HEK293 (cell line): ENCODE measurements at regions not wholly inside any gene's neighbourhood (a gene's known extent, or its start where the extent isn't known, plus 50 kb on each side); places are given as distances from the start of the nearest gene placed in this dataset.

ENCODE experiments used
- CTCF ChIA-PET: fragments of 350-600 bp; formaldehyde crosslinking; extraction: SDS; loops from one replicate; lab custom pipeline; 2021; ENCODE audit warnings: antibody characterized with exemption; lab: Yijun Ruan, JAX
- POLR2A ChIA-PET: fragments of 300-600 bp; formaldehyde crosslinking; extraction: SDS; loops from one replicate; lab custom pipeline; 2020; ENCODE audit warnings: antibody characterized with exemption, inconsistent platforms; lab: Yijun Ruan, JAX
- H3K27ac ChIP-seq: fragments of 200-500 bp; sonication (Bioruptor generic); 2 replicates; pipeline ENCODE4 v1.5.1; 2014; ENCODE audit warnings: low read depth, low read length, control low read depth, inconsistent platforms; ENCODE audit errors: extremely low read depth
- H3K36me3 ChIP-seq, 2 experiments: fragments of 200-500 bp in 1 of 2; sonication (Bioruptor generic) in 1 of 2; 1 replicate in 1 of 2; 2 replicates in 1 of 2; pipeline ENCODE4 v1.5.1; 2014 to 2017; ENCODE audit warnings: inconsistent platforms in 2 of 2, low read length in 2 of 2; ENCODE audit not compliant: control insufficient read depth in 2 of 2, insufficient read depth in 1 of 2
- H3K4me1 ChIP-seq: fragments of 200-500 bp; sonication (Bioruptor generic); 2 replicates; pipeline ENCODE4 v1.5.1; 2014; ENCODE audit warnings: mild to moderate bottlenecking, low read length, inconsistent platforms; ENCODE audit not compliant: control insufficient read depth, insufficient read depth
- H3K4me3 ChIP-seq: 2 replicates; pipeline ENCODE4 v1.5.1; 2011; ENCODE audit warnings: low read depth, mild to moderate bottlenecking, control low read depth, low read length, moderate library complexity
- H3K9me3 ChIP-seq: fragments of 200-500 bp; sonication (Bioruptor generic); 2 replicates; pipeline ENCODE4 v1.5.1; 2014; ENCODE audit warnings: low read depth, low read length, inconsistent platforms; ENCODE audit not compliant: control insufficient read depth, insufficient read depth
- MZF1 ChIP-seq: fragments of 450-650 bp; formaldehyde crosslinking; IDR thresholded peaks from 2 replicates; pipeline ENCODE4 v1.5.1; 2017; ENCODE audit warnings: missing biosample characterization, missing genetic modification characterization, borderline replicate concordance
- PRDM10 ChIP-seq: fragments of 450-650 bp; formaldehyde crosslinking; IDR thresholded peaks from 2 replicates; pipeline ENCODE4 v1.5.1; 2016; ENCODE audit warnings: missing biosample characterization, missing genetic modification characterization
- SETDB1 ChIP-seq: IDR thresholded peaks from one replicate; pipeline ENCODE4 v1.6.1; 2017; ENCODE audit warnings: mild to moderate bottlenecking, low read length, moderate library complexity, mixed read lengths; ENCODE audit not compliant: insufficient read length
- ZBTB10 ChIP-seq: fragments of 450-650 bp; formaldehyde crosslinking; IDR thresholded peaks from 2 replicates; pipeline ENCODE4 v1.5.1; 2016; ENCODE audit warnings: missing biosample characterization, missing genetic modification characterization
- ZBTB26 ChIP-seq: fragments of 450-650 bp; formaldehyde crosslinking; optimal IDR thresholded peaks from 2 replicates; pipeline ENCODE3; 2016; ENCODE audit warnings: missing biosample characterization, mild to moderate bottlenecking, missing genetic modification characterization
- ZNF350 ChIP-seq: fragments of 450-650 bp; formaldehyde crosslinking; IDR thresholded peaks from 2 replicates; pipeline ENCODE4 v1.5.0; 2017; ENCODE audit warnings: missing biosample characterization, mild to moderate bottlenecking, missing genetic modification characterization
- ZNF362 ChIP-seq: fragments of 450-650 bp; formaldehyde crosslinking; IDR thresholded peaks from 2 replicates; pipeline ENCODE4 v1.5.1; 2016; ENCODE audit warnings: missing biosample characterization, missing genetic modification characterization
- ZNF510 ChIP-seq: fragments of 450-650 bp; formaldehyde crosslinking; IDR thresholded peaks from 2 replicates; pipeline ENCODE4 v1.5.1; 2018; ENCODE audit warnings: mild to moderate bottlenecking, missing genetic modification characterization, missing biosample characterization; ENCODE audit not compliant: insufficient replicate concordance
- ZNF518A ChIP-seq: fragments of 450-650 bp; formaldehyde crosslinking; conservative IDR thresholded peaks from 2 replicates; pipeline ENCODE4 v1.5.1; 2016; ENCODE audit warnings: low read depth, missing biosample characterization, missing genetic modification characterization
- ZNF558 ChIP-seq: fragments of 450-650 bp; formaldehyde crosslinking; IDR thresholded peaks from 2 replicates; pipeline ENCODE4 v1.5.1; 2016; ENCODE audit warnings: missing biosample characterization, missing genetic modification characterization
- ZNF660 ChIP-seq: fragments of 450-650 bp; IDR thresholded peaks from 2 replicates; pipeline ENCODE4 v1.5.1; 2018; ENCODE audit warnings: missing biosample characterization, mild to moderate bottlenecking, missing genetic modification characterization
- ZNF830 ChIP-seq: fragments of 450-650 bp; IDR thresholded peaks from 2 replicates; pipeline ENCODE4 v1.5.0; 2018; ENCODE audit warnings: missing biosample characterization, missing genetic modification characterization, low read depth, mild to moderate bottlenecking, moderate library complexity

GRCh38 chr9:22211588-22212360, 202.7 kb upstream of the CDKN2B start:
- POLR2A ChIA-PET: interaction anchor here (1.0 to 1.5 kb wide), 2 partner anchors 32 to 410 kb away, joined by 3 to 4 read pairs; no protein-coding TSS in a partner anchor
- H3K9me3 ChIP-seq: no peaks in the 10 kb centered on the region
- no peak overlapping the region for H3K4me3 ChIP-seq
- H3K27ac ChIP-seq: 0 out of 2 replicates have a peak overlapping the region, but pooled peaks have one; percentile 30
- TF ChIP-seq PRDM10 (tag by site-specific recombination): peak; percentile 58
- TF ChIP-seq SETDB1: no peak
- TF ChIP-seq ZNF510 (tag by site-specific recombination): no peak
- 0 out of 2 replicates have a peak, but pooled peaks have one; percentile 34 for TF ChIP-seq ZNF660 (tag by site-specific recombination)
- no peak for TF ChIP-seq MZF1
- peak; percentile 35; the same call in 1 of the 2 replicates for TF ChIP-seq ZNF518A
- no peak for TF ChIP-seq ZNF558
- TF ChIP-seq ZBTB26 (tag by site-specific recombination): no peak
- TF ChIP-seq ZBTB10 (tag by site-specific recombination): no peak
- no peak for TF ChIP-seq ZNF830 (tag by site-specific recombination)
- TF ChIP-seq ZNF362: peak; percentile 34; the same call in 1 of the 2 replicates
- no peak for TF ChIP-seq ZNF350 (tag by site-specific recombination)
- TF ChIP-seq, all 188 proteins: peak for 4
- peaks cover 30% of the 10 kb centered on the region for H3K4me1 ChIP-seq
- no peaks in the 10 kb centered on the region for H3K36me3 ChIP-seq
- CTCF ChIA-PET: interaction anchor here (0.7 to 2.5 kb wide), 5 partner anchors 25 to 92 kb away, joined by 3 to 12 read pairs (median 4); no protein-coding TSS in a partner anchor
